ENCODE measurements at regions not wholly inside any gene's neighbourhood (a gene's known extent, or its start where the extent isn't known, plus 50 kb on each side); places are given as distances from the start of the nearest gene placed in this dataset.
"Not testable (repeated sequence)": the region's sequence is repeated elsewhere in the genome, so short reads cannot be mapped to it uniquely, and the experiment has no call there.

DNA sequence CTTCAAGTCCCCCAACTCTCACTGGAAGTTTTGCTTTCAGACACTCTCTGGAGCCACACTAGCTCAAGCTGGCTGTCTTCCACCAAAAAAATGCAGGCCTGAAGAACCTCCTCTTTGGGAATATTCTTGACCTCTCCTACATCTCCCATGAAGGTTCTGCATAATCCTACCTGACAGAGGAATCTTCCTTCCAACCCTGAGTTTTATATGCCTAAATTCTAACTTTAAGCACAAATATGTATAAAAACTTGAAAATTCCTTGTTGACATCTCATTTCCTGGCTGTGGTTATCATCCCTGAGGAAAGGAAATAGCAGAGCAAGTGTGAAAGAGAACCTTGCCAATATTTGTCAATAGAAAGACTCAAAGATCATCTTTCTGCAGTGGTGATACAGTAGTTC, 249.0 kb downstream of the LPIN1 start:
- no peak for DNase-seq (ENCODE audit: low read depth)

DNA sequence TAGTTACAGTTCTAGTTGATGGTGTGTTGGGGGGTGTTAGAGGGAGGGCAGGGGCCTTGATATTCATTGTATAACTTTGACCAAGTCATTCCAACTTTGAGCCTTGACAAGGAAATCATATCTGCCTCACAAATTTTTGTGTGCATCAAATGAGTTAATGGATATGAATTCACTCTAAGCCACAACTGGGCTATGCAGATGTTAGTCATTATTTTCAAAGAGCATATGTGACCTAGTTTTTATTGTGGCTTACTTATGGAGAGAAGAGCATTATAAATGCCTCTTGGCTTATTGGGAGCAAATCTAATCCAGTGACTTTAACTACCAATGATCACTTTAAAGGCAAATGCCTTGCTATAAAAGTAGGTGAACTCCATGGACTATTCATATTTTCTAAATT, 250.2 kb downstream of the LPIN1 start:
- no peak for DNase-seq (ENCODE audit: low read depth)

DNA sequence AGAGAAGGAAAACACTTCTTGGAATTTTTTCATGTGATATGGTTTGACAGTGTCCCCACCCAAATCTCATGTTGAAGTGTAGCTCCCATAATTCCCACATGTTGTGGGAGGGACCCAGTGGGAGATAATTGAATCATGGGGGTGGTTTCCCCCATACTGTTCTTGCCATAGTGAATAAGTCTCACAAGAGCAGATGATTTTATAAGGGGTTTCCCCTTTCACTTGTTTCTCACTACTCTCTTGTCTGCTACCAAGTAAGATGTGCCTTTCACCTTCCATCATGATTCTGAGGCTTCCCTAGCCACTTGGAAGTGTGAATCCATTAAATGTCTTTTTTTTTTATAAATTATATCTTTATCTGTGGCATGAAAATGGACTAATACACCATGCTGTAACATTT, 250.7 kb downstream of the LPIN1 start:
- DNase-seq (ENCODE audit: low read depth) = no peak

DNA sequence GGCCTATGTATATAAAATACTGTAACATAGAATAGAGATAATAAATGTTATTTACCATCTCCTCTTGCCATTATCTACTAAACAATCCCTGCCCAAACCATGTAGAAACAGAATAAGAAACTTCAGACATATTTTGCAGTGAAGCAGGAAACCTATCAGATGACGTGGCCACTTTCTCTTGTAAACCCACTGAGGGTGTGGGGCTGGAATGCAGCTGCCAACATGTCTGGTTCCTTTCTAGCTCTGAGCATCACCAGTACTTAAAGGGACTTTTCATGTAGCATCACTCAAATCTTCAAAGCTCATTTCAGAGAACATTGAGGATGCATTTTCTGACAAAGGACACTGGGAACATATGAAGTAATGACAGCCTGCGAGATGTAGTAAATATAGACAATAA, 251.8 kb downstream of the LPIN1 start:
- DNase-seq (ENCODE audit: low read depth) = no peak

DNA sequence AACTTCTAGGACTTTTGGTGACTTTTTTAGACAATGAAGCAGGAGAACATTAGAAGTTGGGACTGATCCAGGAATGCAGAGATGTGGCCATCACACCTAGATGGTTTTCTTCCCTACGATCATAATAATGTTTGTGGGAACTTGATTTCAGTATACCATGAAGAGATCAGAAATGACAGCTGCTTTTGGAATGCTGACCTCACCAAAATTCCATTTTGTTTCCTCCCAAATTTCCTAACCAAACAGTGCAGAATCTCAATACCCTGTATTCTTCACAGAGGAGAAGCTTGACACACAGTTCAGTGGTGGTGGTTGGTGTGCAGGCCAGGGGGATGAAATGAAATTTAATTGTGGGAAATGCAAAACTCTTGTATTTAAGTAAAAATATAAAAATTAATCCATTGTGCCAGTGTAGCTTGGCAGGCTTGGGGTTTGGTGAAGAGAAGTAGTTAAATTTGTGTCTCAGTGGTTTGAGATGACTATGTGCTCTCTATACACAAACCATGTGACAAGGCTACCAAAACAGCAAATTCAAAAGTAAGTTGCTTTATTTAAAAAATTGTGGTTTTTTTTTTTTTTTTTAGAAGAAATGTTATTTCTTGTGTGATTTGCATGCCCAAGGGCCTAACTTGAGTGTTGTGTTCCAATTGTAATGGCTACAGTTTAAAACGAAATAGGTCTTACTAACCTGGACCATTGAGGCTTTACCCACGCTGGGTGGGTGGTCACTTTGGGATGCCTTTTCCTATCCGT, 252.4 kb downstream of the LPIN1 start:
- no peak for DNase-seq (ENCODE audit: low read depth)

DNA sequence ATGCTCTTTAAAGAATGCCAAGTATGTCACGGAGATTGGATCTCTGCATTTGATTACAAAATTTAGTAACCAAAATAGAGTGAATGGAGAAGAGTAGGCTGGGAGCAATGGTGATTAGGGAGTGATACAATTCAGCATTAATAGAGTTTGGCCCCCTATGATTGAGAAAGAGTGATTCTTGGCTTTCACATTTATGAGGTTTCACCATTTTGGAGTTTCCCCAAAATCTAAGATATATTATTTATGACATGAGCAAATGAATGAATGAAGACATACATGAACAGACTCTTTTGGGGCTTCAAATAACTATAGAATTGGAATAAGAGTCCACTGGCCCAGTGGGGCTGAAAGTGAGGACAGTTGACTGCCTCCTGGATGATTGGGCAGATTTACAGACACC, 255.2 kb downstream of the LPIN1 start:
- DNase-seq (ENCODE audit: low read depth) = no peak

DNA sequence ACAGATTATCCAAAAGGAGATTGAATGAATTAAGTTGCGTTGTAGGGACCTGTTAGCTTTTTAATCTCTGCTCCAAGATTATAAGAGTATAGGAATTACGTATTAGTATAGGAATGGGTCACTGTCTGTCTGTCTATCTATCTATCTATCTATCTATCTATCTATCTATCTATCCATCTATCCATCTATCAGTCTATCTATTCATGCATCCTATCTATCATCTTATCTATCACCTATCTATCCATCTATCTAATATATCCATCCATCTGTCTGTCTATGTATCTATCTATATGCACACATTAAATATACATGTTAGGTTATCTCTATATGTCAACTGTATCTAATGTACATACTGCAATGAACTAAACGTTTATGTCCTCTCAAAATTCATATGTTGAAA, 255.8 kb downstream of the LPIN1 start:
- DNase-seq (ENCODE audit: low read depth) = no peak

DNA sequence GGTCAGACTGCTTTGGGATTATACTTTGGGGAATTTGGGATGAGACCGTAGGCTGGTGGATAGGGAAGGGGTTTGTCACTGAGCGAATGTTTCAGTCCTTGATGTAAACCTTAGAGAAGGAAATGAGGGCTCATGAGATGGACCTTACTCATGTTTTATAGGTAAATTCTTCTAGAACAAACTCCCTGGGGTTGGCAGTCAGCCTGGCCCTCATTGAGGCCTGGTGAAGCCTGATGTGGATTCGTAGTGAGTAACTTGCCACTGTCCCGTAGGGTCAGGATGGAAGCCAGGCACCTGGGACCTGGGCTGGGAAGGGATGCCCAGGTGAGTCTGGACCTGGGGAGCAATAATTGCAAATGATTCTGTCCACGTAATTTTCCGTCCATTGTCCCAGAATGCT, 258.3 kb downstream of the LPIN1 start:
- DNase-seq (ENCODE audit: low read depth) = no peak

DNA sequence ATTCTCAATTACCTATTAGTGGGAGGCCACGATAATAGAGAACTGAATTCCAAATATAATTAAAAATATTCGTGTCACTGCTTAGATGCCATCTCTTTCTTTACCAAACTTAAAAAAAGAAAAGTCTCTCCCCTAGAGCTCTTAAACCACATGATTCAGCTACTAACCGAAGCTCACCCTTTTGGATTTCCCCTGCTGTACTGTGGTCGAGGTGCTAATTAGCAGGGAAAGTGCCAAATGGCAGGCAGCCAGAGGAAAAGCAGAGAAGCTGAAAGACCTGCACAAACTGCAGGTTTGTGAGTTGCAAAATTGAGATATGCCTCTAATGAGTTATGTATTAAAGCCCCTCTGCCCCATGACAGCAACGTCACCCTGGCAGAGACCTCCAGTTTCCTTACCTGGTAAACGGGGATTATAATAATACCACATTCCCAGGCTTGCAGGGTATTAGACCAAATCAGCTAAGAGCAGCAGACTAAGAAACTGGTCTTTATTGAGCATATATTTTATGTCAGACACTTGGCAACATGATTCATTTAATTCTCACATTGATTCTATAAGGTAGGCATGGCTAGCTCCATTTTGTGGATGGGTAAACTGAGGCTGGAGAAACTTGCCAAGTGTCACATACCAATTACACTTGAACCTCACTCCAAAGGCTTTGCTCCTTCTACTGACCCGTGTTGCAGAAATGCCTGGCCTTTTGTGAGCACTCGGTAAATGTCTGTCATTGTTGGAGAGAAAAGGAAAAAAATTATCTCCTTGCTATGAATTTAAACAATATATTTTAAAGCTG, 259.7 kb downstream of the LPIN1 start:
- peak; percentile 33 for DNase-seq (ENCODE audit: low read depth)

DNA sequence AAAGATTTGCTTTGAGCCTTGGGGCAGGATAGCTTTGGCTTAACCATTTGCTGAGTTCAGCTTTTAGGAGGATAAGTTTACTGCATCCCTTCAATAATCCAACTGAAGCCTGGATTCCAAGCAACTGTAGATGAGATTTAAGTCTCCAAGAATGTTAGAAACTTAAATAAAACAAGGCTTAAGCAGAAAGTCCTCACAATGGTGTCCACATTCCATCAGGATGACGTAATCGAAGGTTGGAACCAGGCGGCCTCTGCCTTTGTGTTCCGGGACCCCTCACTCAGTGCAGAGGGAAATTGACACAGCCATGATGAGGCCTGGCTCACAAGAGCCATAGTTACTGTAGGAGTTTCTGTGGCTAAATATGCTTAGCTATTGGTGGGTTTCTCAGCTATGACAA, 260.4 kb downstream of the LPIN1 start:
- no peak for DNase-seq (ENCODE audit: low read depth)

DNA sequence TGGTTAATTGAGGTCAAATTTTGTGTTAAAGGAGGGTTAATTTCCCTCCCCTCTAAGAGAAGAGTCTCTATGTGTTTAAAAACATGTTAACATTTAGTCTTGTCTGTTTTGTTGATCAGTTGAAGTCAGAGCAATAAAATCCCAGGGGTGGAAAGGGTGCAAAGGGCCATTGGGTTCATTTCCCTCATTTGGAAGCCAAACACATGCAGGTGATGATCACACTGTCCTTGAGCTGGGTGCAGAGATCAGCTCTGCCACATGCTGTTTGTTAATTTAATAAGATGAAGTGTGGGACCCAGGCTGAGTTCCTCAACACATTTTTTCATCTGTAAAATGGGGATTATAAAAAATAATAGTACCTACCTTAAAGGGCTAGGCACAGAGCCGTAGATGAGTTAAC, 260.9 kb downstream of the LPIN1 start:
- DNase-seq (ENCODE audit: low read depth) = no peak

DNA sequence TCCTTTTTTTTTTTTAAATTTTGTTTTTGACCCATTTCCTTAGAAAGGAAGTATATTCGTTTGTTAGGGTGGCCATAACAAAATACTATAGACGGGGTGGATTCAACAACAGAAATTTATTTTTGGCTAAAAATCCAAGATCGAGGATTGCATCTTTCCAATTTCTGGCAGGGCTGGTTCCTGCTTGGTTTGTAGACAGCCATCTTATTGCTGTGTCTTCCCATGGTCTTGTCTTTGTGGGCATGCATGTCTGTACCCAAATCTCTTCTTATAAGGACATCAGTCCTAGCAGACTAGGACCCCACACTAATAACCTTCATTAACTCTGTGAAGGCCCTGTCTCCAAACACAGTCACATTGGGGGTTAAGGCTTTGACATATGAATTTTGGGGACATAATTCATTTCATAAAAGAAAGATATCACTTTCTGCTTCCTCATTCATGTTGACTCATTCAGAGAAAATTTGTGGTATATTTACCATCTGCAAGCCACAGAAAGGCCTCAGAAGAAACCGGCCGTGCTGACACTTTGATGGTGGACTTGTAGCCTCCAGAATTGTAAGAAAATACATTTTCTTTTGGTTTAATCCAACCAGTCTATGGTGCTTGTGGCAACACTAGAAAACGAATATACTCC, 262.1 kb downstream of the LPIN1 start:
- DNase-seq (ENCODE audit: low read depth) = no peak

DNA sequence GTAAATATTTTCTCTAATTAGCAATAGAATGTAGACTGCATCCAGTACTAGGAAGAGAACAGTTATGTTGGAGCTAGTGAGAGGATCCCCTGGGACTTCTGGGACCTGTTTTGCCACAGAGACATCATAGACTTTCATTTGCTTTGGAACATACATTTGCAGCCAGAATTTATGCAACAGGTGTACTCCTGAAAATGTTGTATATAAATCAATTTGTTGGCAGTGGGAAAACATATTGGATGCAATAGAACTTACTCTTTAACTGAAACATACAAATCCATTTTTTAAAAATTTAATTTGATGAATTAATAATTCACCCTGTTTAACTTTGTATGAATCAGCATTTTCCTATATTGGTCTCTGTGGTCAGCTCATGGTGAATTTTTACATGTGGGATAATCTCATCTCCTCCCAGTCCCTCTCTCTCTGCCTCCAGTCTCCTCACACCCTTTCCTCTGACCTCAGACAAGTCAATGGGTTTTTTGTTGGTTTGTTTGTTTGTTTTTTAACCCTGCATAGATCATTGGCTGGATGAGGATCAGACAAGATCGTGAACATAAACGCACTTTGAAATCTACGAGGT, 263.0 kb downstream of the LPIN1 start:
- DNase-seq (ENCODE audit: low read depth) = no peak

DNA sequence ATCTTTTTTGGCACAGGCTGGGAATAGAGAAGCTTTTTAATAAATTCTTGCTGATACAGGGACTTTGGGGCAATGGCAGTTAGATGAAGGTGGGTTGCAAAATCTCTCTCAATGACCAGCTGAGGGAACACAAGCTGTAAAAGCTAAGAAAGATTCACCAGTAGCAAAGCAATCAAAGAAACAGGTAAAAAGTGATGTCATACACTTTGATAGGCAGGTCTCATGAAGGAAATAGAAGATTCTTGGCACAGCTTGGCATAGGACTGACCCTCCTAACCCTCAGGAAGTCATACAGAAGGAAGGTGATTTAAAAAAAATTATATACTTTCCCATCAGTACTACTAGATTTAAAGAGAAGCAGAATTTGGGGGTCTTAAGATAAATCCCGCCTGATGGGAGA, 263.6 kb downstream of the LPIN1 start:
- DNase-seq (ENCODE audit: low read depth) = no peak

DNA sequence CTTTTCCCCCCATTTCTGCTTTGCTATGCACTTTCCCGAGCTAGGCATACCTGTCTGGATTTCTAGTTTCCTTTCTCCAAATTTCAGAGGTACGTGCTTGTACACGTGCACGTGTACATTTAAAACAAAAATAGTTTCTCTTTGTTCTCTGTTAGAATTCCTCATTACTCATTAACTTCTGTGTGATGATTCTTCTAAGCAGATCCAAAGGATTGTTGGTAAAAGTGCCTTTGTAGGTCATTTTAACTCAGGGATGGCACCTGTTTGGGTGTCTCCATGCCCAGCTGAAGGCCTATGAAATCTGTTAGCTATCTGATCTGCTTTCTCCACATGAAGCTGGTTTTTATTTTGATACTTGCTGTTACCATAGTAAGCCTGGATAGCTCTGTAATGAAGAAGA, 264.3 kb downstream of the LPIN1 start:
- DNase-seq (ENCODE audit: low read depth) = no peak

DNA sequence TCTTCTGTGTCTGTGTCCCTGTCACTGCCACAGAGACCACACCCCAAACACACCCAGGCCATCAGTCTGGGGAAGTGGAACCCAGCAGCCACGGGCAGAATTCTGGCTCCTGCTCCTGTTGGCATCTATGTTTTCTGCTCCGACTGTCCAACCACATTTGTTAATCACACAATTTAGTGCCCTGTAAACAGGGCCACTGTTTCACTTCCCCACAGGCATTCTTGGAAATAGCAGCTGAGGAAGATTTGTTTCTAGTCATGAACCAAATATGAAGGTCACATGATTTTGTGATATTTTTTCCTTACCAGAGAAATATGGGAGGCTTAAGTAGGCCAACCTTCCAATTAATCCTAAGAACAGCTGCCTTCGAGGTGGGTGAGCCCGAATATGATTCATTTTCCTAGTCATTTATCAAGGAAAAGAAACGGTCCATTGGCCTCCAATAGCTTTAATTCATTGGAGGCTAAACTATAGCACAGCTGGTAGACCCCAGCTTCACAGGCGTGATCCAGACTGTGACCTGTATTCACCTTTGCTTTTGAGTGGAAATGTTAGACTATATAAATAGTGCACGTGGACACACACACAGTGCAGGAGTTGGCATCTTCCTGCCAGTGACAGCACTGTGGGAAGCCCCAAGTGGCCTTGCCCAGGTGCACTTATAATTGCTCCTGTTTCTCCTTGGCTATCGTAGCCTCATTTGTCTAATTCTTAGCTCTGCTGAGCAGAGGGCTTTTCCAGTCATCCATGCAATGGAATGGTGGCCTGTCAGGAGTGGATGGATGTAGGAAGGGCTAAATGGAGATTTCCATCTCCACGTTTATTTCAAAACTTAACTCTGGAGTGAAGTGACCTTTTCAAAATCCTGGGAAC, 267.9 kb downstream of the LPIN1 start:
- DNase-seq (ENCODE audit: low read depth) = no peak

DNA sequence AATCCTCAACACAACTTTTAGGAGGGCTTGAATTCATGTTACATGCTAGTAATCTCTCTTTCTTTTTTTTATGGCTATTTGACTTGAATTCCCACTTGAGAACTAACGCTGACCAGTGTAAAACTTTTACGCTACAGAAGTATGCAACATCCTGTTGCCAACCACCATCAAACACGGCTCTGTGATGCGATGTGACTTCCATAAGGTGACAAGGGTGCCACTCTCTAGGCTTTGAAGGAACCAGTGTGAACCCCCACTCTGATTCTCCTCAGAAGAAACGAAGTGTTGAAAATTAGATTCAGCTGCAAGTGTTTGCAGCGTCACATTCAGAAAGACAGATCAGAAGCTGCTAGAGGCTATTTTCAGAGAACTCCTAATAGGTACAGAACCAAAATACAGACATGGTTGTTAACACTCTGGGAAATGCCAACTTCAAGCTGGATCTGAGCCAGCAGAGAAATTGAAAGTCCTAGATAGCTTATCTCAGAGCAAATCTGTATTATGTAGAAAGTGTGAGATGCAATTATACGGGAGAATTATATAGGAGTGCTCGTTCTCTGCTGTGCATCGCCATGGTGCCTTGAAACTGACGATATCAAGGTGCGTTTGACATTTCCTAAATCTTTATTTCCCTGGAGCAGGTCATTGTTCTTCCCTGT, 271.2 kb downstream of the LPIN1 start:
- DNase-seq (ENCODE audit: low read depth) = no peak

DNA sequence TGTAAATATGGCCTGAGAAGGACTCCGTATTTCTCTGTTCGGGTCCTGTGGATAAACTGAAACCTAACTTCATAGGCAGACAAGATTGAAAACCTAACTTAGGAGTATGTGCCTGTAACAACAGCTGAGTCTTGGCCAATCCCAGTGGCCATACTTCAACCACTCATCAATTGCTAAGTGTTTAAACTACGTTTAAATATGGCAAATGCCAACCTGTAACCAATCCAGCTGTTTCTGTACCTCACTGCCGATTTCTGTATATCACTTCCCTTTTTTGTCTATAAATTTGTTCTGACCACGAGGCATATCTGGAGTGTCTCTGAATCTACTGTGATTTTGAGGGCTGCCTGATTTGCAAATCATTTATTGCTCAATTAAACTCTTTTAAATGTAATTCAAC, 272.3 kb downstream of the LPIN1 start:
- not testable (repeated sequence) for DNase-seq (ENCODE audit: low read depth)

DNA sequence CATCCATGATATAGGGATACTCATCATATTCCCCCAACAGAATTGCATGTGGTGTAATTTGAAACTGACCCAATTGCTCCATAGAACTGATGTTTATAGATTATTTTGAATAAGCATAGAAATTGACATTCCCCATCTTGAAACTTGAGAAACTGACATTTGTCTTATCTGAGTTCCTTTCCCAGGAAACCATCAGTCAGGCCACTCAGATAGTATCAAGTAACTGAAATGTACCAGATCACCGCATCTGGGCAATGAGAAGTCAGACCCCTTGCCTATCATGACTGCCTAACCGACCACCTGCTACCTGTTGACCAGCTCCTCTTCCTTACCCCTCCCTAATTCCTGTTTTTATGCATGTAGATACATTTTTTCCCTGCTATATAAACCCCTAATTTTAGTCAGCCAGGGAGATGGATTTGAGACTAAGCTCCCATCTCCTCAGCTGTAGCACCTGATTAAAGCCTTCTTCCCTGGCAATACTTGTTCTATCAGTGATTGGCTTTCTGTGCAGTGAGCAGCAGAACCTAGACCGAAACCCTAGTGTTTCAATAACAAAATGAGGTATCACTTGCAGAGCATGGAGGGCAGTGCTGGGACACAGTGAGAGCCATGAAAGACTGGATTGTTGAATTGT, 274.5 kb downstream of the LPIN1 start:
- no peak for DNase-seq (ENCODE audit: low read depth)

DNA sequence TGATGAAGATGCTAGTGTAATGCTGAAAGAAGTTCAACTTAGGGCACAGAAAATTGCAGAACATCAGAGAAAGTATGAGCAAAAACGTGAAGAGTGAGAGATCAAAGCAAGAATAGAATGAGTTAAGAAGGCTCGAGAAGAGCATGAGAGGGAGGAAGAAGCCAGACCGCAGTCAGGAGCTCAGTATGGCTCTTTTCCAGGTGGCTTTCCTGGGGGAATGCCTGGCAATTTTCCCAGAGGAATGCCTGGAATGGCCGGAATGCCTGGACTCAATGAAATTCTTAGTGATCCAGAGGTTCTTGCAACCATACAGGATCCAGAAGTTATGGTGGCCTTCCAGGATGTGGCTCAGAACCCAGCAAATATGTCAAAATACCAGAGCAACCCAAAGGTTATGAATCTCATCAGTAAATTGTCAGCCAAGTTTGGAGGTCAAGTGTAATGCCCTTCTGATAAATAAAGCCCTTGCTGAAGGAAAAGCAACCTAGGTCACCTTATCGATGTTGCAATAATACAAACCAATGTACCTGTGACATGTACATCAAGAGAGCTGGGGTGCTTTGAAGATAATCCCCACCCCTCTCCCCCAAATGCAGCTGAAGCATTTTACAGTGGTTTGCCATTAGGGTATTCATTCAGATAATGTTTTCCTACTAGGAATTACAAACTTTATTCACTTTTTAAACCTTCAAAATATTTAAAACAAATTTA, 277.9 kb downstream of the LPIN1 start:
- DNase-seq (ENCODE audit: low read depth) = not testable (repeated sequence)
